HEK293 (cell line): ENCODE measurements at regions not wholly inside any gene's neighbourhood (a gene's known extent, or its start where the extent isn't known, plus 50 kb on each side); places are given as distances from the start of the nearest gene placed in this dataset.

Experiments used
- CTCF ChIA-PET: fragments of 350-600 bp; formaldehyde crosslinking; extraction: SDS; loops from one replicate; lab custom pipeline; 2021; ENCODE audit warnings: antibody characterized with exemption; lab: Yijun Ruan, JAX
- POLR2A ChIA-PET: fragments of 300-600 bp; formaldehyde crosslinking; extraction: SDS; loops from one replicate; lab custom pipeline; 2020; ENCODE audit warnings: antibody characterized with exemption, inconsistent platforms; lab: Yijun Ruan, JAX
- H3K27ac ChIP-seq: fragments of 200-500 bp; sonication (Bioruptor generic); 2 replicates; pipeline ENCODE4 v1.5.1; 2014; ENCODE audit warnings: low read depth, low read length, control low read depth, inconsistent platforms; ENCODE audit errors: extremely low read depth
- H3K36me3 ChIP-seq, 2 experiments: fragments of 200-500 bp in 1 of 2; sonication (Bioruptor generic) in 1 of 2; 1 replicate in 1 of 2; 2 replicates in 1 of 2; pipeline ENCODE4 v1.5.1; 2014 to 2017; ENCODE audit warnings: inconsistent platforms in 2 of 2, low read length in 2 of 2; ENCODE audit not compliant: control insufficient read depth in 2 of 2, insufficient read depth in 1 of 2
- H3K4me1 ChIP-seq: fragments of 200-500 bp; sonication (Bioruptor generic); 2 replicates; pipeline ENCODE4 v1.5.1; 2014; ENCODE audit warnings: mild to moderate bottlenecking, low read length, inconsistent platforms; ENCODE audit not compliant: control insufficient read depth, insufficient read depth
- H3K4me3 ChIP-seq: 2 replicates; pipeline ENCODE4 v1.5.1; 2011; ENCODE audit warnings: low read depth, mild to moderate bottlenecking, control low read depth, low read length, moderate library complexity
- H3K9me3 ChIP-seq: fragments of 200-500 bp; sonication (Bioruptor generic); 2 replicates; pipeline ENCODE4 v1.5.1; 2014; ENCODE audit warnings: low read depth, low read length, inconsistent platforms; ENCODE audit not compliant: control insufficient read depth, insufficient read depth
- FEZF1 ChIP-seq: fragments of 450-650 bp; formaldehyde crosslinking; IDR thresholded peaks from 2 replicates; pipeline ENCODE4 v1.5.1; 2016; ENCODE audit warnings: missing biosample characterization, missing genetic modification characterization
- GLIS1 ChIP-seq: fragments of 450-650 bp; formaldehyde crosslinking; IDR thresholded peaks from 2 replicates; pipeline ENCODE4 v1.5.1; 2016; ENCODE audit warnings: missing biosample characterization, missing genetic modification characterization
- GLIS2 ChIP-seq: fragments of 450-650 bp; formaldehyde crosslinking; IDR thresholded peaks from 2 replicates; pipeline ENCODE4 v1.5.1; 2016; ENCODE audit warnings: missing biosample characterization, missing genetic modification characterization
- KLF1 ChIP-seq: fragments of 450-650 bp; formaldehyde crosslinking; IDR thresholded peaks from 2 replicates; pipeline ENCODE4 v1.5.1; 2016; ENCODE audit warnings: missing biosample characterization, missing genetic modification characterization
- ZBTB8A ChIP-seq: fragments of 450-650 bp; formaldehyde crosslinking; IDR thresholded peaks from 2 replicates; pipeline ENCODE4 v1.5.1; 2016; ENCODE audit warnings: missing biosample characterization, missing genetic modification characterization
- ZFP3 ChIP-seq: fragments of 450-650 bp; formaldehyde crosslinking; IDR thresholded peaks from 2 replicates; pipeline ENCODE4 v1.5.1; 2016; ENCODE audit warnings: low read depth, missing biosample characterization, missing genetic modification characterization
- ZFP41 ChIP-seq: fragments of 450-650 bp; formaldehyde crosslinking; IDR thresholded peaks from 2 replicates; pipeline ENCODE4 v1.5.1; 2016; ENCODE audit warnings: missing biosample characterization, missing genetic modification characterization, borderline replicate concordance
- ZNF10 ChIP-seq: fragments of 450-650 bp; formaldehyde crosslinking; IDR thresholded peaks from 2 replicates; pipeline ENCODE4 v1.5.1; 2017; ENCODE audit warnings: missing biosample characterization, missing genetic modification characterization
- ZNF169 ChIP-seq: fragments of 450-650 bp; formaldehyde crosslinking; IDR thresholded peaks from 2 replicates; pipeline ENCODE4 v1.5.1; 2016; ENCODE audit warnings: missing biosample characterization, missing genetic modification characterization
- ZNF19 ChIP-seq: fragments of 450-650 bp; formaldehyde crosslinking; IDR thresholded peaks from 2 replicates; pipeline ENCODE4; 2016; ENCODE audit warnings: missing biosample characterization, missing genetic modification characterization, low read depth
- ZNF248 ChIP-seq: fragments of 450-650 bp; formaldehyde crosslinking; IDR thresholded peaks from 2 replicates; pipeline ENCODE4 v1.5.1; 2017; ENCODE audit warnings: missing biosample characterization, missing genetic modification characterization
- ZNF266 ChIP-seq: fragments of 450-650 bp; formaldehyde crosslinking; IDR thresholded peaks from 2 replicates; pipeline ENCODE4 v1.5.1; 2016; ENCODE audit warnings: missing biosample characterization, missing genetic modification characterization, low read depth
- ZNF350 ChIP-seq: fragments of 450-650 bp; formaldehyde crosslinking; IDR thresholded peaks from 2 replicates; pipeline ENCODE4 v1.5.0; 2017; ENCODE audit warnings: missing biosample characterization, mild to moderate bottlenecking, missing genetic modification characterization
- ZNF394 ChIP-seq: fragments of 450-650 bp; formaldehyde crosslinking; IDR thresholded peaks from 2 replicates; pipeline ENCODE4 v1.5.1; 2016; ENCODE audit warnings: missing biosample characterization, missing genetic modification characterization, mild to moderate bottlenecking, moderate library complexity, borderline replicate concordance
- ZNF416 ChIP-seq: fragments of 450-650 bp; formaldehyde crosslinking; IDR thresholded peaks from 2 replicates; pipeline ENCODE4 v1.5.1; 2016; ENCODE audit warnings: missing biosample characterization, missing genetic modification characterization
- ZNF426 ChIP-seq: fragments of 450-650 bp; formaldehyde crosslinking; IDR thresholded peaks from 2 replicates; pipeline ENCODE4 v1.5.1; 2017; ENCODE audit warnings: missing biosample characterization, missing genetic modification characterization, mild to moderate bottlenecking, inconsistent platforms, moderate library complexity
- ZNF488 ChIP-seq: fragments of 450-650 bp; formaldehyde crosslinking; IDR thresholded peaks from 2 replicates; pipeline ENCODE4 v1.5.1; 2016; ENCODE audit warnings: missing biosample characterization, missing genetic modification characterization
- ZNF521 ChIP-seq: fragments of 450-650 bp; formaldehyde crosslinking; IDR thresholded peaks from 2 replicates; pipeline ENCODE4 v1.5.1; 2017; ENCODE audit warnings: missing biosample characterization, mild to moderate bottlenecking, missing genetic modification characterization
- ZNF558 ChIP-seq: fragments of 450-650 bp; formaldehyde crosslinking; IDR thresholded peaks from 2 replicates; pipeline ENCODE4 v1.5.1; 2016; ENCODE audit warnings: missing biosample characterization, missing genetic modification characterization
- ZNF585B ChIP-seq: fragments of 450-650 bp; formaldehyde crosslinking; IDR thresholded peaks from 2 replicates; pipeline ENCODE4 v1.5.1; 2016; ENCODE audit warnings: missing biosample characterization, missing genetic modification characterization
- ZNF660 ChIP-seq: fragments of 450-650 bp; IDR thresholded peaks from 2 replicates; pipeline ENCODE4 v1.5.1; 2018; ENCODE audit warnings: missing biosample characterization, mild to moderate bottlenecking, missing genetic modification characterization
- ZNF677 ChIP-seq: fragments of 450-650 bp; IDR thresholded peaks from 2 replicates; pipeline ENCODE4 v1.5.0; 2018; ENCODE audit warnings: missing biosample characterization, mild to moderate bottlenecking, missing genetic modification characterization, moderate library complexity
- ZNF692 ChIP-seq: fragments of 450-650 bp; formaldehyde crosslinking; IDR thresholded peaks from 2 replicates; pipeline ENCODE4 v1.5.1; 2016; ENCODE audit warnings: missing biosample characterization, missing genetic modification characterization
- ZNF701 ChIP-seq: fragments of 450-650 bp; formaldehyde crosslinking; IDR thresholded peaks from 2 replicates; pipeline ENCODE4 v1.5.1; 2016; ENCODE audit warnings: missing biosample characterization, missing genetic modification characterization
- ZSCAN16 ChIP-seq: fragments of 450-650 bp; formaldehyde crosslinking; IDR thresholded peaks from 2 replicates; pipeline ENCODE4 v1.5.1; 2016; ENCODE audit warnings: missing biosample characterization, missing genetic modification characterization

- no peak for TF ChIP-seq ZBTB8A (tag by site-specific recombination)
- no peak for TF ChIP-seq ZNF558 (tag by site-specific recombination)
These were observed 1329.5 kb upstream of the B3GALT2 start (continued) for GRCh38 chr1:194515916-194516315.

- H3K36me3 ChIP-seq, result no peaks in the 10 kb centered on the region
- CTCF ChIA-PET, result no interaction called here
- TF ChIP-seq ZNF426 (no peak), ZNF585B (no peak), ZNF488 (no peak), ZNF660 (tag by site-specific recombination) (no peak), ZNF10 (tag by site-specific recombination) (no peak), ZNF350 (tag by site-specific recombination) (no peak), ZNF394 (tag by site-specific recombination) (no peak), ZNF266 (tag by site-specific recombination) (no peak), ZFP3 (tag by site-specific recombination) (no peak), ZNF416 (tag by site-specific recombination) (no peak), ZNF19 (tag by site-specific recombination) (no peak), ZSCAN16 (no peak), ZNF677 (tag by site-specific recombination) (no peak), GLIS1 (tag by site-specific recombination) (no peak), ZNF521 (no peak)
- no peak overlapping the region for H3K4me3 ChIP-seq
- H3K9me3 ChIP-seq, result no peaks in the 10 kb centered on the region
- H3K27ac ChIP-seq, result no peak overlapping the region
- POLR2A ChIA-PET, result no interaction called here
- H3K4me1 ChIP-seq, result no peaks in the 10 kb centered on the region
These were observed 1326.5 kb upstream of the B3GALT2 start for GRCh38 chr1:194512957-194513356.

- no peak overlapping the region for H3K4me3 ChIP-seq
- no peaks in the 10 kb centered on the region for H3K9me3 ChIP-seq
- no peak for TF ChIP-seq ZFP41 (tag by site-specific recombination)
- TF ChIP-seq ZNF169, result no peak
- TF ChIP-seq ZNF692 (tag by site-specific recombination), result no peak
- no peak for TF ChIP-seq FEZF1 (tag by site-specific recombination)
- TF ChIP-seq GLIS2, result no peak
- TF ChIP-seq ZNF248 (tag by site-specific recombination), result no peak
- TF ChIP-seq KLF1, result no peak
- TF ChIP-seq ZNF701, result no peak
- ChIA-PET CTCF (no interaction called here), POLR2A (no interaction called here)
- H3K27ac ChIP-seq, result no peak overlapping the region
- no peaks in the 10 kb centered on the region for H3K36me3 ChIP-seq
- H3K4me1 ChIP-seq, result no peaks in the 10 kb centered on the region
These were observed 1325.9 kb upstream of the B3GALT2 start for GRCh38 chr1:194512345-194512744.
